Stimulated activated naive B cell treated with anti-CD40 and anti-IgM and Interleukin-4, amounts not matched to agents 10 μg/mL and 1 μg/mL and 100 μg/mL, for 72 hours (primary cell): ENCODE measurements at regions not wholly inside any gene's neighbourhood (a gene's known extent, or its start where the extent isn't known, plus 50 kb on each side); places are given as distances from the start of the nearest gene placed in this dataset.

Experiments used
- ATAC-seq, 2 donors: fragments of 150-1000 bp; cut with Tn5 transposase; replicated peaks; 2 replicates each; pipeline ENCODE4 v1.10.0; 2021; ENCODE audit warnings: moderate library complexity in 1 of 2
- DNase-seq: peaks from one replicate; pipeline ENCODE4 v3.0.0; 2021
- H3K27ac Mint-ChIP-seq: one replicate; pipeline ENCODE4 v1.8.0; 2022; ENCODE audit warnings: mild to moderate bottlenecking, mixed read lengths
- H3K27me3 Mint-ChIP-seq, 2 donors: one replicate each; pipeline ENCODE4 v1.8.0; 2022; ENCODE audit warnings: mixed read lengths in 2 of 2
- H3K36me3 Mint-ChIP-seq, 2 donors: one replicate each; pipeline ENCODE4 v1.8.0; 2022; ENCODE audit warnings: mixed read lengths in 2 of 2, mild to moderate bottlenecking in 1 of 2
- H3K4me1 Mint-ChIP-seq, 2 donors: one replicate each; pipeline ENCODE4 v1.8.0; 2022; ENCODE audit warnings: mixed read lengths in 2 of 2, mild to moderate bottlenecking in 1 of 2
- H3K4me3 Mint-ChIP-seq, 2 donors: one replicate each; pipeline ENCODE4 v1.8.0; 2022; ENCODE audit warnings: mild to moderate bottlenecking in 2 of 2, mixed read lengths in 2 of 2, moderate library complexity in 1 of 2
- H3K9me3 Mint-ChIP-seq, 2 donors: one replicate each; pipeline ENCODE4 v1.8.0; 2022; ENCODE audit warnings: mixed read lengths in 2 of 2, mild to moderate bottlenecking in 1 of 2

GRCh38 chr16:86823125-86823524 lies 244.8 kb downstream of the FOXL1 start:
- ATAC-seq: no peak
- Mint-ChIP-seq H3K4me3 (no peak overlapping the region), H3K27ac (no peak overlapping the region), H3K9me3 (peaks cover 0 to 2% of the 10 kb centered on the region in 2 donors), H3K4me1 (peaks cover 0 to 3% of the 10 kb centered on the region in 2 donors), H3K27me3 (peaks cover 52 to 53% of the 10 kb centered on the region in 2 donors), H3K36me3 (no peaks in the 10 kb centered on the region)
- DNase-seq: no peak

GRCh38 chr16:86823888-86824671 lies 245.7 kb downstream of the FOXL1 start:
- Mint-ChIP-seq H3K36me3 (no peaks in the 10 kb centered on the region), H3K9me3 (peaks cover 0 to 2% of the 10 kb centered on the region in 2 donors), H3K27me3 (peaks cover 49 to 56% of the 10 kb centered on the region in 2 donors), H3K4me3 (no peak overlapping the region), H3K27ac (no peak overlapping the region), H3K4me1 (peaks cover 2 to 3% of the 10 kb centered on the region in 2 donors)
- ATAC-seq (no peak), DNase-seq (no peak)

- Mint-ChIP-seq H3K9me3 (peaks cover 0 to 4% of the 10 kb centered on the region in 2 donors), H3K27me3 (peaks cover 53 to 63% of the 10 kb centered on the region in 2 donors), H3K4me1 (peaks cover 3 to 5% of the 10 kb centered on the region in 2 donors), H3K4me3 (no peak overlapping the region), H3K36me3 (no peaks in the 10 kb centered on the region), H3K27ac (no peak overlapping the region)
- DNase-seq (no peak), ATAC-seq (no peak)
Measured at GRCh38 chr16:86824751-86825296, 246.5 kb downstream of the FOXL1 start.

GRCh38 chr16:86825631-86826030 lies 247.3 kb downstream of the FOXL1 start:
- Mint-ChIP-seq H3K9me3 (peaks cover 0 to 4% of the 10 kb centered on the region in 2 donors), H3K36me3 (no peaks in the 10 kb centered on the region), H3K4me1 (peaks cover 3 to 5% of the 10 kb centered on the region in 2 donors), H3K27me3 (peaks cover 53 to 65% of the 10 kb centered on the region in 2 donors), H3K4me3 (no peak overlapping the region), H3K27ac (no peak overlapping the region)
- ATAC-seq (no peak), DNase-seq (no peak)

- no peak for ATAC-seq
- Mint-ChIP-seq H3K27me3 (peaks cover 50 to 62% of the 10 kb centered on the region in 2 donors), H3K9me3 (peaks cover 0 to 4% of the 10 kb centered on the region in 2 donors)
Measured at GRCh38 chr16:86826941-86827340, 248.6 kb downstream of the FOXL1 start.

GRCh38 chr16:86827521-86827920 lies 249.2 kb downstream of the FOXL1 start:
- H3K9me3 Mint-ChIP-seq: peaks cover 0 to 2% of the 10 kb centered on the region in 2 donors
- ATAC-seq (no peak), DNase-seq (no peak)
- no peak overlapping the region for H3K27ac Mint-ChIP-seq
- no peak overlapping the region for H3K4me3 Mint-ChIP-seq
- H3K27me3 Mint-ChIP-seq: peaks cover 45 to 56% of the 10 kb centered on the region in 2 donors
- no peaks in the 10 kb centered on the region for H3K36me3 Mint-ChIP-seq
- H3K4me1 Mint-ChIP-seq: peaks cover 3 to 5% of the 10 kb centered on the region in 2 donors

More at GRCh38 chr16:86826941-86827340, 248.6 kb downstream of the FOXL1 start:
- Mint-ChIP-seq H3K36me3 (no peaks in the 10 kb centered on the region), H3K4me1 (peaks cover 3 to 5% of the 10 kb centered on the region in 2 donors), H3K27ac (no peak overlapping the region), H3K4me3 (no peak overlapping the region)
- DNase-seq: no peak

- peaks cover 3 to 5% of the 10 kb centered on the region in 2 donors for H3K4me1 Mint-ChIP-seq
- peaks cover 41 to 56% of the 10 kb centered on the region in 2 donors for H3K27me3 Mint-ChIP-seq
- peaks cover 0 to 2% of the 10 kb centered on the region in 2 donors for H3K9me3 Mint-ChIP-seq
- H3K27ac Mint-ChIP-seq: no peak overlapping the region
- no peak overlapping the region for H3K4me3 Mint-ChIP-seq
- no peak for DNase-seq
- ATAC-seq: no peak
- H3K36me3 Mint-ChIP-seq: no peaks in the 10 kb centered on the region
Measured at GRCh38 chr16:86828202-86828601, 249.9 kb downstream of the FOXL1 start.

GRCh38 chr16:86828653-86829052 lies 250.3 kb downstream of the FOXL1 start:
- peaks cover 37 to 61% of the 10 kb centered on the region in 2 donors for H3K27me3 Mint-ChIP-seq
- no peak overlapping the region for H3K4me3 Mint-ChIP-seq
- peaks cover 0 to 2% of the 10 kb centered on the region in 2 donors for H3K9me3 Mint-ChIP-seq
- ATAC-seq: no peak
- H3K4me1 Mint-ChIP-seq: peaks cover 3 to 5% of the 10 kb centered on the region in 2 donors
- H3K36me3 Mint-ChIP-seq: no peaks in the 10 kb centered on the region
- H3K27ac Mint-ChIP-seq: no peak overlapping the region
- no peak for DNase-seq

- DNase-seq: no peak
- Mint-ChIP-seq H3K27me3 (peaks cover 29 to 56% of the 10 kb centered on the region in 2 donors), H3K27ac (no peak overlapping the region), H3K9me3 (peaks cover 0 to 2% of the 10 kb centered on the region in 2 donors), H3K4me1 (peaks cover 3 to 5% of the 10 kb centered on the region in 2 donors), H3K36me3 (no peaks in the 10 kb centered on the region), H3K4me3 (no peak overlapping the region)
- no peak for ATAC-seq
Measured at GRCh38 chr16:86831366-86831765, 253.0 kb downstream of the FOXL1 start.

- Mint-ChIP-seq H3K4me3 (no peak overlapping the region), H3K4me1 (peaks cover 0 to 5% of the 10 kb centered on the region in 2 donors), H3K9me3 (peaks cover 0 to 2% of the 10 kb centered on the region in 2 donors), H3K36me3 (no peaks in the 10 kb centered on the region), H3K27ac (no peak overlapping the region), H3K27me3 (peaks cover 15 to 38% of the 10 kb centered on the region in 2 donors)
- DNase-seq (no peak), ATAC-seq (no peak)
Measured at GRCh38 chr16:86833136-86833535, 254.8 kb downstream of the FOXL1 start.

- no peaks in the 10 kb centered on the region for H3K36me3 Mint-ChIP-seq
- H3K4me3 Mint-ChIP-seq: no peak overlapping the region
- no peak overlapping the region for H3K27ac Mint-ChIP-seq
- ATAC-seq (no peak), DNase-seq (no peak)
- no peaks in the 10 kb centered on the region for H3K4me1 Mint-ChIP-seq
- H3K9me3 Mint-ChIP-seq: peaks cover 2 to 4% of the 10 kb centered on the region in 2 donors
- peaks cover 6 to 24% of the 10 kb centered on the region in 2 donors for H3K27me3 Mint-ChIP-seq
Measured at GRCh38 chr16:86834451-86835035, 256.2 kb downstream of the FOXL1 start.

- no peak overlapping the region for H3K27ac Mint-ChIP-seq
- H3K27me3 Mint-ChIP-seq: peaks cover 3 to 15% of the 10 kb centered on the region in 2 donors
- DNase-seq (no peak), ATAC-seq (no peak)
- no peak overlapping the region for H3K4me3 Mint-ChIP-seq
- no peaks in the 10 kb centered on the region for H3K36me3 Mint-ChIP-seq
- peaks cover 2 to 4% of the 10 kb centered on the region in 2 donors for H3K9me3 Mint-ChIP-seq
- no peaks in the 10 kb centered on the region for H3K4me1 Mint-ChIP-seq
Measured at GRCh38 chr16:86835982-86836381, 257.6 kb downstream of the FOXL1 start.

GRCh38 chr16:86836503-86837129 lies 258.3 kb downstream of the FOXL1 start:
- no peaks in the 10 kb centered on the region for H3K36me3 Mint-ChIP-seq
- no peak overlapping the region for H3K27ac Mint-ChIP-seq
- H3K4me1 Mint-ChIP-seq: no peaks in the 10 kb centered on the region
- ATAC-seq: no peak
- DNase-seq: no peak
- peaks cover 2 to 4% of the 10 kb centered on the region in 2 donors for H3K9me3 Mint-ChIP-seq
- no peak overlapping the region for H3K4me3 Mint-ChIP-seq
- H3K27me3 Mint-ChIP-seq: peaks cover 3 to 15% of the 10 kb centered on the region in 2 donors

- Mint-ChIP-seq H3K27me3 (peaks cover 0 to under 1% of the 10 kb centered on the region in 2 donors), H3K4me3 (no peak overlapping the region), H3K4me1 (no peaks in the 10 kb centered on the region), H3K36me3 (no peaks in the 10 kb centered on the region), H3K27ac (no peak overlapping the region), H3K9me3 (peaks cover 1 to 6% of the 10 kb centered on the region in 2 donors)
- DNase-seq (no peak), ATAC-seq (no peak)
Measured at GRCh38 chr16:86843812-86844211, 265.5 kb downstream of the FOXL1 start.
